ENCODE measurements at regions not wholly inside any gene's neighbourhood (a gene's known extent, or its start where the extent isn't known, plus 50 kb on each side); places are given as distances from the start of the nearest gene placed in this dataset.

GRCh38 chr5:118165619-118166018 is 822.7 kb downstream of the DTWD2 start:
- TF ChIP-seq SUZ12 (IDR thresholded peaks at IDR 0.05; ENCODE audit: extremely low read depth, insufficient read depth, insufficient read length) (no peak), YY1 (IDR thresholded peaks at IDR 0.05; ENCODE audit: insufficient read depth, insufficient read length) (no peak), ZNF274 (IDR thresholded peaks at IDR 0.05; ENCODE audit: low read depth, low read length) (no peak)

Data from NT2/D1 (cell line).